Skeletal muscle satellite cell (primary cell): ENCODE measurements at regions not wholly inside any gene's neighbourhood (a gene's known extent, or its start where the extent isn't known, plus 50 kb on each side); places are given as distances from the start of the nearest gene placed in this dataset.

Experiments used
- H3K27me3 ChIP-seq: 2 replicates; pipeline ENCODE4 v1.7.0; 2013; ENCODE audit warnings: low read length; ENCODE audit not compliant: control insufficient read depth, insufficient read depth
- H3K36me3 ChIP-seq: 2 replicates; pipeline ENCODE4 v1.7.0; 2013; ENCODE audit warnings: mild to moderate bottlenecking, control low read depth, low read length; ENCODE audit not compliant: insufficient read depth
- H3K4me1 ChIP-seq: 2 replicates; pipeline ENCODE4 v1.7.0; 2013; ENCODE audit warnings: low read length; ENCODE audit not compliant: control insufficient read depth, insufficient read depth
- H3K4me2 ChIP-seq: 2 replicates; pipeline ENCODE4 v1.7.0; 2013; ENCODE audit warnings: mild to moderate bottlenecking, low read length
- H3K4me3 ChIP-seq: 2 replicates; pipeline ENCODE4 v1.7.0; 2013; ENCODE audit warnings: low read length
- H3K9ac ChIP-seq: 2 replicates; pipeline ENCODE4 v1.7.0; 2013; ENCODE audit warnings: mild to moderate bottlenecking, low read depth, low read length, moderate library complexity
- H3K9me3 ChIP-seq: replicated peaks from 2 replicates; pipeline ENCODE4 v1.7.0; 2013; ENCODE audit warnings: mild to moderate bottlenecking, control low read depth, low read length

DNA sequence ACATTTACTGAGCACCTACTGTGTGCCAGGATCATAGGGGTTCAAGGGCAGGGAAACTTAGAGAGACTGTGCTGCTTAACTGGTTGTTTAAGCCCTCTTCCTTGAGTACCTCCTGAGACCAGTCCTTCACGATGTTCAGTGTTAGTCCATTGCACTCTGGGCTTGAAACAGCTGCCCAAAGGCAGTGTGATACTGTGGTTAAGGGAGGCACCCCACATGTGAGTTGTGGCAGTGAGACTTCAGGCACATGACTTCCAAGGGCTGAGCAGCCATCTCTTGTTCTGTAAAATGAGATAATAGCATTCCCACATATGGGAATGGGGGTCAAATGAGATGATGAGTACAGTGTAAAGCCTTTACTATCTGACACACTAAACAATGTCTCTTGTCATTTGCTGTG lies 75.1 kb downstream of the LINGO1 start:
- peaks cover 37% of the 10 kb centered on the region for H3K27me3 ChIP-seq
- no peak overlapping the region for H3K9ac ChIP-seq

DNA sequence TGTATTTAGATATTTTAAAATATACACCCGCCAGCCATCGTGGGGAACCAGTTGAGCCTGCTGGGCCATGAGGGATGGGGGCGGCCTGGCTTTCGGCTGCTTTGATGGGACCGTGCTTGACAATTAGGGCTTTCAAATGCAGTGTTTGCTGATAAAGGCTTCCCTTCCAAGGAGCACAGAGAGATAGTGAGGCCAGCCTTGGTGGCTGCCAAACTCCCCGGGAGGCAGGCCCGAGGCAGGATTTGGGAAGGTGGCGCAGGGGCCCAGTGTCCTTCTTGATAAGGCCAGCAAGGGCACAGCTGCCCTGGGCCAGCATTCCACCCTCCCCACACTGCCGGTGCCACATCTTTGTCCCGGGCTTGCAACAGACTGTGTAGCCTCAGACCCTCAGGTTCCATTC lies 75.6 kb downstream of the LINGO1 start:
- H3K27me3 ChIP-seq, result peaks cover 37% of the 10 kb centered on the region
- H3K9me3 ChIP-seq, result no peaks in the 10 kb centered on the region
- H3K4me3 ChIP-seq, result no peak overlapping the region
- H3K4me2 ChIP-seq, result no peak overlapping the region
- H3K36me3 ChIP-seq, result no peaks in the 10 kb centered on the region
- H3K4me1 ChIP-seq, result no peaks in the 10 kb centered on the region
- no peak overlapping the region for H3K9ac ChIP-seq

More for the DNA sequence above, 75.1 kb downstream of the LINGO1 start:
- Histone ChIP-seq H3K4me3 (no peak overlapping the region), H3K9me3 (no peaks in the 10 kb centered on the region), H3K4me2 (no peak overlapping the region), H3K4me1 (no peaks in the 10 kb centered on the region), H3K36me3 (no peaks in the 10 kb centered on the region)

GRCh38 chr15:77556622-77557021 lies 76.1 kb downstream of the LINGO1 start:
- Histone ChIP-seq H3K4me2 (no peak overlapping the region), H3K9me3 (no peaks in the 10 kb centered on the region), H3K27me3 (peaks cover 37% of the 10 kb centered on the region), H3K4me1 (no peaks in the 10 kb centered on the region), H3K9ac (no peak overlapping the region), H3K4me3 (no peak overlapping the region), H3K36me3 (no peaks in the 10 kb centered on the region)

DNA sequence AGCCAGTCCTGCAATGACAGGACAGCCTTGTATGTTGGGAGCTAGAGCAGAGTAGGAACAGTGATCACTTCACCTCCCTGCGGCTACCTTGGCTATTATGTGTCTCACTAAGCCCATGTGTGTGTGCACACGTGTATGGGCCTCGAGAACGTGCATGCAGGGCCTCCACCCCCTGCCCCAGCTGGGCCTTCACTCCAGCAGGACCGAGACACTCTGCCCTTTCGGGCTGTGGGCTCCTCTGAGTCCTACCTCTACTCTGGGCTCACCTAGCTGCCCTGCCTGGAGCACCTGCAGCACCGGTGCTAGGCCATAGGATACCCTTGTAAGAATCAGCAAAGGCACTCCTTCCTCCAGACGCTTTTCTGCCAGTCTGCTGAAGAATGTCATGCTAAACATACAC lies 77.5 kb downstream of the LINGO1 start:
- H3K9ac ChIP-seq, result no peak overlapping the region
- no peak overlapping the region for H3K4me2 ChIP-seq
- no peaks in the 10 kb centered on the region for H3K4me1 ChIP-seq

DNA sequence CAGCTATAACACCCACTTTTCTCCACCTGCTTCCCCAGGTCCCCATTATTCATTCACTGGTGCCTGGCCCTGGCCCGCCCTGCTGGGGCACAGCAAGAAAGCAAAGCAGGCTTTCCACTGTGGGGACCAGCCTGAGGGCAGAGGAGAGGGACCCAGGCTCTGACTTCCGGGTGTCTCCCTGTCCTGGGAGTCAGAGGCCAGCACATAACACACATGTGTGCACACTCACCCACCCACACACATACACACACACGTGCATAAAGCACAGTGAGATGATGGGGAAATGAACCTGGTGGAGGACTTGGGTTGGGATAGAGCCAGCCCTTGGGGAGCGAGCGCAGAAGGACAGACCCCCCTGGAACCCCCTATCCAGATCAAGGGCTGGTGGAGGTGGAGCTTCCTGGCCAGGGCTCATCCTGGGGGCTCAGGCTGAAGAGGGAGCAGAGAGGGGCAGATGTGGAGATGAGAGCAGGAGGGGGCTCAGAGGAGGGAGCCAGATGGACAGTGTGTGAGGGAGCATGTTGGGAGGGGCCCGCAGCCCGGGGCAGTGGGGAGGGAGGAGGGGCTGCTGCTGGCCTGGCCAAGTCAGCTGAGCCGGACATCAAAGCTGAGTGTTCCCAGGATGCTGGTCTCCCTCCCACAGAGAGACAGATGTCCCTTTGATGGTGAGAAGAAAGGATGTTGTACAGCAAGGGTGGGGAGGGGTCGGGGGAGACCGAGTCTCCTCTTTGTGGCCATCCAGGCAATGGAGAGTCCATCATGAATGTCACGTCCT lies 78.2 kb downstream of the LINGO1 start:
- Histone ChIP-seq H3K4me1 (no peaks in the 10 kb centered on the region), H3K27me3 (peaks cover 37% of the 10 kb centered on the region), H3K4me2 (no peak overlapping the region), H3K9ac (no peak overlapping the region), H3K36me3 (no peaks in the 10 kb centered on the region), H3K4me3 (no peak overlapping the region), H3K9me3 (no peaks in the 10 kb centered on the region)

More for the DNA sequence above, 77.5 kb downstream of the LINGO1 start:
- Histone ChIP-seq H3K9me3 (no peaks in the 10 kb centered on the region), H3K4me3 (no peak overlapping the region), H3K36me3 (no peaks in the 10 kb centered on the region), H3K27me3 (peaks cover 37% of the 10 kb centered on the region)

DNA sequence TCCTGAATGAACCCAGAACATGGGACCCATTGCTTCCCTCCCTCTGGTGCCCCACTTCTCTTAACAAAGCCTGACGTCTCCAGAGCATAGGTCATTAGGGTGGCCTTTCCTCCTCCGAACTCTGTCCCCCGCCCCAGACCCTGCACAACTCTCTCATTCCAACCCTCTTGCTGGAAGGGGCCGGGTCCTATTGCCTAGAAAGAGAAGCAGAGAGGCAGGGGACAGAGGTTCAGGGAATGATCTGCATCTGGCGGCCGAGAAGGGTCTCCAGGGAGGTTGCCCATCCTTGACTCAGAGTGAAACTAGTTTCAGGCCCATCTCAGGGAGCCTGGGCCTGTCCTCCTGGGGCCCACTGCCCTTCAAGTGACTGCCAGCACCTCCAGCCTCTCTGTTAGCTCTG lies 79.0 kb downstream of the LINGO1 start:
- Histone ChIP-seq H3K27me3 (peaks cover 34% of the 10 kb centered on the region), H3K4me3 (no peak overlapping the region), H3K9ac (no peak overlapping the region), H3K4me2 (no peak overlapping the region), H3K4me1 (no peaks in the 10 kb centered on the region), H3K9me3 (no peaks in the 10 kb centered on the region), H3K36me3 (no peaks in the 10 kb centered on the region)

DNA sequence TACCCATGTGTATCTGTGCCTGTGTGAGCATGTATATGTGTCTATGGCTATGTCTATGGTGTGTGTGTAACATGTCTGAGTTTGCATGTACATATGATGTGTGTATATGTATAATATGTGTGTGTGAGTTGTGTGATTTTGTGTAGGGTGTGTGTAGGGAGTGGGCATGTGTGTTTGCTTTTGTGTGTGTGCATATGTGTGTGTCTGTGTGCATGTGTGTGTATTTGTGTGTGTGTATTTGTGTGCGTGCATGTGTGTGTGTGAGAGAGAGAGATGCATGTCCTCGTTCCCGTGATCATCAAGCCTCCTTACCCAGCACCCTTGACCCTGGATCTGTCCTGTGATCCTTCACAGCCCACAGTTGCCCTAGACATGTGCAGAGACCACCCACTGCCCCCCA lies 79.5 kb downstream of the LINGO1 start:
- Histone ChIP-seq H3K9me3 (no peaks in the 10 kb centered on the region), H3K4me3 (no peak overlapping the region), H3K27me3 (peaks cover 30% of the 10 kb centered on the region), H3K9ac (no peak overlapping the region), H3K4me2 (no peak overlapping the region), H3K36me3 (no peaks in the 10 kb centered on the region), H3K4me1 (no peaks in the 10 kb centered on the region)

- no peak overlapping the region for H3K4me2 ChIP-seq
- no peak overlapping the region for H3K9ac ChIP-seq
- peaks cover 18% of the 10 kb centered on the region for H3K27me3 ChIP-seq
- H3K9me3 ChIP-seq, result no peaks in the 10 kb centered on the region
- no peaks in the 10 kb centered on the region for H3K36me3 ChIP-seq
- H3K4me1 ChIP-seq, result no peaks in the 10 kb centered on the region
- no peak overlapping the region for H3K4me3 ChIP-seq
These were observed 80.6 kb downstream of the LINGO1 start for GRCh38 chr15:77552066-77552465.

GRCh38 chr15:77550301-77551251 lies 82.1 kb downstream of the LINGO1 start:
- Histone ChIP-seq H3K9me3 (no peaks in the 10 kb centered on the region), H3K4me3 (no peak overlapping the region), H3K27me3 (peaks cover 18% of the 10 kb centered on the region), H3K9ac (no peak overlapping the region), H3K4me2 (no peak overlapping the region), H3K4me1 (peaks cover 10% of the 10 kb centered on the region), H3K36me3 (no peaks in the 10 kb centered on the region)

- Histone ChIP-seq H3K4me2 (no peak overlapping the region), H3K27me3 (peaks cover 18% of the 10 kb centered on the region), H3K36me3 (no peaks in the 10 kb centered on the region), H3K4me3 (no peak overlapping the region), H3K9ac (no peak overlapping the region), H3K9me3 (no peaks in the 10 kb centered on the region), H3K4me1 (peaks cover 10% of the 10 kb centered on the region)
These were observed 83.0 kb downstream of the LINGO1 start for GRCh38 chr15:77549576-77550288.
